LHCN-M2 (cell line): ENCODE measurements at regions not wholly inside any gene's neighbourhood (a gene's known extent, or its start where the extent isn't known, plus 50 kb on each side); places are given as distances from the start of the nearest gene placed in this dataset.

Source experiments
- DNase-seq: peaks from one replicate; pipeline ENCODE4 v3.0.0-alpha.2; 2012; ENCODE audit warnings: low read depth

DNA sequence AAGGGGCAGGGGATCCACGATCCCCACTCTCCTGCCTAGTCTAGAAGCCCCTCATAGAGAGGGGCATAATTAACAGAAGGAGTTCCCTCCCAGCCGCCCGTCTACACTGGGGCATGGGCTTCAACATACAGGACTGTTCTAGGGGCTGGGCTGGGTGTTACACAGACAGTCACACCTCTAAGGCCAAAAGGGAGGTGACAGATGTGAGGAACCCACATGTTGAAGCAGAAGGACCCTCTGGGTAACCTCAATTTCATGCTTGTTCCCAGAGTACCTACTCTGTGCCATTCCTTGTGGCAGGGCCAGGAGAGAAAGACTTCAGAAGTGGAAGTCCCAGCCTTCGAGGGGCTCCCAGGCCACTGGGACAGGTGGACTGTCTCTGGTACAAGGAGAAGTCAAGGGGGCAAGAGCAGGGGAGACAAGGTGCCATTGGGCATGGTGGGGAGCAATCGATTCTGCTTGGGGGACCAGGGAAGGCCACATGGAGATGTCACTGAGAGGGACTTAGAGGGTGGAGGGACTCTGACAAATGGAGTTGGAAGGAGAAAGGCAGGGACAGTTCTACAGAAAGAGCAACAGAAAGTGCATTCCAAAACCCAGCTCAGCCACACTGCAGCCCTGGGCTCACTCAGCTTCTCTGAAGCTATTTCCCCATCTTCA is 71.3 kb downstream of the CPN2 start:
- no peak for DNase-seq

GRCh38 chr3:194280777-194281176 is 70.4 kb downstream of the CPN2 start:
- no peak for DNase-seq

- DNase-seq: no peak
Observed at GRCh38 chr3:194281306-194281705, 69.8 kb downstream of the CPN2 start.

DNA sequence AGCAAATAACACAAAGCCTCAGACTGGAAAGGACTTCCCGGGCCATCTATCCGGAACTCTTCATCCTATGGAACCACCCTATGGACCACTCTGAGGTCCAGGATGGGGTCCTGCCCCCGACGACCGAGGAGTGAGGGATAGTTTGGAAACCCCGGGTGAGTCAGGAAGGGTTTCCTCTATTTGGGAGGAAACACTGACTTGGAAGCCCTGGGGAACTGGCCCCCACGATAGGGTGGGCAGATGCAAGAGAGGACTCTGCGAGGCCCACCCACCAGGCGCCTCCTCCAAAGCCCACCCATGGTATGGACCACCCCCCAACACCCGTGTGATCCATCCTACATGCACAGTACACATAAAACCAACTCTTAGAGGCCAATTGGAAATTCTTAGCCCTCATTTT is 69.4 kb downstream of the CPN2 start:
- DNase-seq: no peak

GRCh38 chr3:194282436-194283122 is 68.5 kb downstream of the CPN2 start:
- no peak for DNase-seq

- DNase-seq: no peak
Observed at GRCh38 chr3:194283221-194284006, 67.7 kb downstream of the CPN2 start.

DNA sequence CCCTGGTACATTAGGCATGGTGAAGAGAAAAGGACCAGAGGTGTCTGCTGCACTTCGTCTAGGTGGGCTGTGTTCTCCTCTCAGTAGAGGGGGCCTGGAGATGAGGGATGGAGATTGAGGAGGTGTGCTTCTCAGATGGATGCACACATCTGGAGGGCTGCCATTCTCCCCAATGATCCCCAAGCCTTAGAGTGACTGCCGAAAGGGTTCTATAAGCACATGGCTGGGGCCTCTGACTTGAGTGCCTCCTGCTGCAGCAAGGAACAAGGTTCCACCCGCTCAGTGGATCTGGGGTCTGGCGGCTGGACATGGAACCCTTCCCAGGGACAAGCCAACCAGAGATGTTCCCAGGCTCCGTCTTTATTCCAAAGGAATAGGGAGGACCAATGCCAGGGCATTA is 66.8 kb downstream of the CPN2 start:
- no peak for DNase-seq

DNA sequence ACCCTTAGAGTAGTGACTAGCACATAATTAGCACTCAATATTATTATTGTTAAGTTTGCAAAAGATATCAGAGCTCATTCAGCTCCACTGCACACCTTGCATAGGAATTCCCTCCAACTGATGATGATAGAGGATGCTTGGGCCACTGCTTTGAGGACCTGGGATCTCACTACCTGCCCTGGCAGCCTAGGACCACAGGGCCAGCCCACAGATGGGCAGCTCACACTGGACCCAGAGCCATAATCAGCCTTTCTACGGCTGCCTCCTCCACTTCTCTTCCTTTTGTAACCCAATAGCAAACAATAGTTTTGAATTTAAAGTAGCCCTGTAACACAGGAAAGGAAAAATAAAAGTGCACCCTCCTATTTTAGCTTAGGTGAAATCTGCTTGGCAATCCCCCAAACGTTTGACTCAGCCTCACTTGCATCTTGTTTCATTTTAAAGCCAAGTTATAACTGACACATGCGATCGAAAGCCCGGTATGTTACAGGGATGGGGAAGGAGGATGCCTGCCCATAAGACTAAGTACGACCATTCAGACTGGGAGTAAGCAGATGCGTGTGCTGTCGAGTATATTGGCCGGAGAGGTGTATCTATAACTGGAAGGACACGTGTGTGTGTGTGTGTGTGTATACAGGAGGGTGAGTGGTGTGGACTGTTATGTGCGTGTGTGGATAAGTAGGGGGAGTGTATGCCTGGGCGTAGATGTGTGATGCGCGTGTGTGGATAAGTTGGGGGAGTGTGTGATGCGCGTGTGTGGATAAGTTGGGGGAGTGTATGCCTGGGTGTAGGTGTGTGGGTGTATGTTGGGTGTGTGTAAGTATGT is 65.9 kb downstream of the CPN2 start:
- DNase-seq: no peak

- no peak for DNase-seq
Observed at GRCh38 chr3:194285850-194286197, 65.3 kb downstream of the CPN2 start.

GRCh38 chr3:194286375-194287146 is 64.6 kb downstream of the CPN2 start:
- no peak for DNase-seq

DNA sequence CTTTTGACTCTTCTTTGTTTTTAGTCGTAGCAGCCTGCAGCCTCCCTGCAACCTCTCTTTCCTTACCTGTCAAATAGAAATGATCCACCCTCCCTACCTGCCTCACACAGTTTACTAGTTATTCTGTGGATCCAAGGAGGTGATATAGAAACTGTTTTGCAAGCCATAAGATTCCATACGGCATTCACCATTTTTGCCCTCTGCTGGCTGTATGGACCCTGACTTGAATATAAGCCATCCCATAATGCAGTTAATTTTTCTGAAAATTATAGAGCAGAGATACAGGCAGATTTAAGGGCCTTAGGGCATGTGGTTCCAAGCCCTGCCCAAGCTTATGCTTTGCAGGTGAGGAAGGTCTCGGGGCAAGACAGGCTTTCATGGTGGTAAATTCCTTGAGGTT is 63.8 kb downstream of the CPN2 start:
- no peak for DNase-seq

- no peak for DNase-seq
Observed at GRCh38 chr3:194287977-194288706, 63.0 kb downstream of the CPN2 start.
